D721Med (cell line): ENCODE measurements at regions not wholly inside any gene's neighbourhood (a gene's known extent, or its start where the extent isn't known, plus 50 kb on each side); places are given as distances from the start of the nearest gene placed in this dataset.
"Not testable (repeated sequence)": the region's sequence is repeated elsewhere in the genome, so short reads cannot be mapped to it uniquely, and the experiment has no call there.

Experiments
- DNase-seq: peaks from one replicate; pipeline ENCODE4 v3.0.0; 2011; ENCODE audit warnings: low spot score; ENCODE audit not compliant: insufficient read length
- FAIRE-seq: peaks from 2 replicates; lab custom pipeline; 2011; peaks lifted over from hg19 to GRCh38; lab: Jason Lieb, UNC
- CTCF ChIP-seq: IDR thresholded peaks from 2 replicates; pipeline ENCODE4 v1.5.1; 2012; ENCODE audit warnings: mild to moderate bottlenecking, control low read depth; ENCODE audit not compliant: insufficient read depth; ENCODE audit errors: missing control alignments

GRCh38 chr13:87536899-87537298 lies 134.3 kb upstream of the SLITRK5 start:
- FAIRE-seq: no peak
- TF ChIP-seq CTCF: no peak

DNA sequence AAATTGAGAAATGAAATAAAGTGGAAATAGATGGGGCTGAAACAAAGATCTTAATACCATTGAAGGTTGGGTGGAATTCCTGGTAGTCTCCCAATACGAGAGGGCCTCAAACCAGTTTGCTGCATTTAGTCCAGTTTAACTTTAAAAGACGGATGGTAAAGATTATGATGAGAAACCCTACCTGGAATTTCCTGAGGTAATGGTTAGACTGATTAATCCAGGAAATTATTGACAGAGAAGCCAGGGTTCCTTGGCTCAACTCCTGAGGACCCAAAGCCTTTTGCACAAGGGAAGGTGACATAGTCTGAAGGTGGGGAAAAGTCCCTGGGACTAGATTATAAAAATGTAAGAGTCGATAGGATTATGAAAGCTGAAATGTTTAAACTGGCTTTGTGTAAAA lies 133.2 kb upstream of the SLITRK5 start:
- FAIRE-seq (no peak), DNase-seq (no peak)
- TF ChIP-seq CTCF: no peak

More at GRCh38 chr13:87536899-87537298, 134.3 kb upstream of the SLITRK5 start:
- DNase-seq: no peak

GRCh38 chr13:87538366-87539052 lies 132.7 kb upstream of the SLITRK5 start:
- no peak for FAIRE-seq

DNA sequence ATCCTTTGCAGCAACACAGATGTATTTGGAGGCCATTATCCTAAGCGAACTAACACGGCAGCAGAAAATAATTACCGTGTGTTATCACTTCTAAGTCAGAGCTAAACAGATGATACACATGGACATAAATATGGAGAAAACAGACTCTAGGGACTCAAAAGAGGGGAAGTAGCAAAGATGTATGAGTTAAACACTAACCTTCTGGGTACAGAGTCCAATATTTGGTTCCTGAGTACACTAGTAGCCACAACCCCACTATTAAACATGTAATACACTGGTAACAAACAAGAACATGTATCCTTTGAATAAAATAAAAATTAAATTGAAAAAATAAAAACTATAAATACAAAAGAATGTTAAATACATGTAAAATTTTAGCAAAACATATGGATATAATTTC lies 118.0 kb upstream of the SLITRK5 start:
- no peak for FAIRE-seq
- TF ChIP-seq CTCF: no peak
- no peak for DNase-seq

More at GRCh38 chr13:87538366-87539052, 132.7 kb upstream of the SLITRK5 start:
- DNase-seq: no peak
- TF ChIP-seq CTCF: no peak

GRCh38 chr13:87554045-87554444 lies 117.1 kb upstream of the SLITRK5 start:
- FAIRE-seq: peak; percentile 25
- no peak for TF ChIP-seq CTCF
- DNase-seq: no peak

GRCh38 chr13:87557788-87558187 lies 113.4 kb upstream of the SLITRK5 start:
- DNase-seq: no peak
- no peak for FAIRE-seq
- no peak for TF ChIP-seq CTCF

DNA sequence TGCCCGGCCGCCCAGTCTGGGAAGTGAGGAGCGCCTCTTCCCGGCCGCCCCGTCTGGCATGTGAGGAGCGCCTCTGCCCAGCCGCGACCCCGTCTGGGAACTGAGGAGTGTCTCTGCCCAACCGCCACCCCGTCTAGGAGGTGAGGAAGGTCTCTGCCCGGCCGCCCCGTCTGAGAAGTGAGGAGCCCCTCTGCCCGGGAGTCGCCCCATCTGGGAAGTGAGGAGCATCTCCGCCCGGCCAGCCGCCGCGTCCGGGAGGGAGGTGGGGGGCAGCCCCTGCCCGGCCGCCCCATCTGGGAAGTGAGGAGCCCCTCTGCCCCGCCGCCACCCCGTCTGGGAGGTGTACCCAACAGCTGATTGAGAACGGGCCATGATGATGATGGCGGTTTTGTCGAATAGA lies 109.6 kb upstream of the SLITRK5 start:
- FAIRE-seq, DNase-seq: not testable (repeated sequence)
